Posterior vena cava (tissue), 2 donors: ENCODE measurements at regions not wholly inside any gene's neighbourhood (a gene's known extent, or its start where the extent isn't known, plus 50 kb on each side); places are given as distances from the start of the nearest gene placed in this dataset.
"Not testable (repeated sequence)": the region's sequence is repeated elsewhere in the genome, so short reads cannot be mapped to it uniquely, and the experiment has no call there.

Experiments
- DNase-seq: peaks from one replicate; pipeline ENCODE4 v3.0.0-alpha.2; 2020; ENCODE audit warnings: low spot score
- intact Hi-C, 2 donors: fragments of 100-400 bp; cut with DNase I; formaldehyde crosslinking; loops; one replicate each; pipeline versions ENCODE4 v1.14.1 to v1.14.2; 2022 to 2023
- donor health status: DM: yes; HTN: yes; CAD: no.
- donor health status: DM: yes; HTN: yes; CAD: no.

GRCh38 chr2:146785101-146785500, 1059.7 kb upstream of the ACVR2A start:
- DNase-seq: no peak
- intact Hi-C loops: no loop called here

- DNase-seq: no peak
Observed at GRCh38 chr2:146784602-146785001, 1060.2 kb upstream of the ACVR2A start.

GRCh38 chr2:146777181-146777580, 1067.6 kb upstream of the ACVR2A start:
- DNase-seq: no peak
- intact Hi-C loops: no loop called here

More at GRCh38 chr2:146784602-146785001, 1060.2 kb upstream of the ACVR2A start:
- intact Hi-C loops: no loop called here

- intact Hi-C loops: no loop called here
- no peak for DNase-seq
Observed at GRCh38 chr2:146776596-146776995, 1068.2 kb upstream of the ACVR2A start.

- DNase-seq: no peak
Observed at GRCh38 chr2:146771531-146771930, 1073.3 kb upstream of the ACVR2A start.

GRCh38 chr2:146764301-146764700, 1080.5 kb upstream of the ACVR2A start:
- intact Hi-C loops: no loop called here
- DNase-seq: no peak

More at GRCh38 chr2:146771531-146771930, 1073.3 kb upstream of the ACVR2A start:
- intact Hi-C loops: no loop called here

GRCh38 chr2:146762786-146763185, 1082.0 kb upstream of the ACVR2A start:
- no peak for DNase-seq
- intact Hi-C loops: no loop called here

- intact Hi-C loops: no loop called here
Observed at GRCh38 chr2:146754606-146755005, 1090.2 kb upstream of the ACVR2A start.

GRCh38 chr2:146748046-146748445, 1096.8 kb upstream of the ACVR2A start:
- intact Hi-C loops: no loop called here
- DNase-seq: no peak

More at GRCh38 chr2:146754606-146755005, 1090.2 kb upstream of the ACVR2A start:
- DNase-seq: no peak

GRCh38 chr2:146741260-146741659, 1103.6 kb upstream of the ACVR2A start:
- DNase-seq: no peak

GRCh38 chr2:146734821-146735190, 1110.0 kb upstream of the ACVR2A start:
- intact Hi-C loops: loop anchor here in 1 of 2 donors (5.0 kb wide), 1 partner anchor 1182 kb away; no protein-coding TSS in a partner anchor
- DNase-seq: no peak

More at GRCh38 chr2:146741260-146741659, 1103.6 kb upstream of the ACVR2A start:
- intact Hi-C loops: no loop called here

GRCh38 chr2:146734042-146734820, 1110.6 kb upstream of the ACVR2A start:
- intact Hi-C loops: loop anchor here in 1 of 2 donors (5.0 kb wide), 1 partner anchor 1183 kb away; no protein-coding TSS in a partner anchor
- DNase-seq: no peak

GRCh38 chr2:146730882-146731281, 1113.9 kb upstream of the ACVR2A start:
- no peak for DNase-seq
- intact Hi-C loops: loop anchor here in 1 of 2 donors (5.0 kb wide), 1 partner anchor 1186 kb away; no protein-coding TSS in a partner anchor

- intact Hi-C loops: no loop called here
- no peak for DNase-seq
Observed at GRCh38 chr2:146721486-146721885, 1123.3 kb upstream of the ACVR2A start.

- no peak for DNase-seq
- intact Hi-C loops: no loop called here
Observed at GRCh38 chr2:146720170-146720569, 1124.7 kb upstream of the ACVR2A start.

GRCh38 chr2:146716591-146716990, 1128.2 kb upstream of the ACVR2A start:
- intact Hi-C loops: no loop called here
- no peak for DNase-seq

- no peak for DNase-seq
- intact Hi-C loops: no loop called here
Observed at GRCh38 chr2:146709004-146709403, 1135.8 kb upstream of the ACVR2A start.

GRCh38 chr2:146701183-146701582, 1143.6 kb upstream of the ACVR2A start:
- intact Hi-C loops: no loop called here
- no peak for DNase-seq

GRCh38 chr2:146697307-146697706, 1147.5 kb upstream of the ACVR2A start:
- intact Hi-C loops: no loop called here
- no peak for DNase-seq

GRCh38 chr2:146696787-146697186, 1148.0 kb upstream of the ACVR2A start:
- DNase-seq, intact Hi-C loops: not testable (repeated sequence)

- intact Hi-C loops: no loop called here
- DNase-seq: no peak
Observed at GRCh38 chr2:146681991-146682390, 1162.8 kb upstream of the ACVR2A start.
